NB4 (cell line): ENCODE measurements at regions not wholly inside any gene's neighbourhood (a gene's known extent, or its start where the extent isn't known, plus 50 kb on each side); places are given as distances from the start of the nearest gene placed in this dataset.

Experiments used
- DNase-seq: peaks from one replicate; pipeline ENCODE4 v3.0.0; 2010; ENCODE audit warnings: low read depth
- H3K4me3 ChIP-seq: one replicate; pipeline ENCODE4 v1.5.1; 2011; ENCODE audit warnings: mild to moderate bottlenecking, low read depth, low read length, moderate library complexity
- MYC ChIP-seq: IDR thresholded peaks from 2 replicates; pipeline ENCODE4 v1.6.1; 2011; ENCODE audit warnings: low read depth, low read length
- POLR2A ChIP-seq: IDR thresholded peaks from 2 replicates; pipeline ENCODE4 v1.6.1; 2011; ENCODE audit warnings: mild to moderate bottlenecking; ENCODE audit not compliant: insufficient read length; ENCODE audit errors: extremely low read depth
- TF ChIP-seq, protein P1 (sequence below): IDR thresholded peaks from one replicate; pipeline ENCODE4 v1.5.1; 2012; ENCODE audit warnings: low read depth, low read length
- TF ChIP-seq, protein P2 (sequence below): IDR thresholded peaks from 2 replicates; pipeline ENCODE4 v1.6.1; 2011; ENCODE audit warnings: low read depth, low read length

DNA sequence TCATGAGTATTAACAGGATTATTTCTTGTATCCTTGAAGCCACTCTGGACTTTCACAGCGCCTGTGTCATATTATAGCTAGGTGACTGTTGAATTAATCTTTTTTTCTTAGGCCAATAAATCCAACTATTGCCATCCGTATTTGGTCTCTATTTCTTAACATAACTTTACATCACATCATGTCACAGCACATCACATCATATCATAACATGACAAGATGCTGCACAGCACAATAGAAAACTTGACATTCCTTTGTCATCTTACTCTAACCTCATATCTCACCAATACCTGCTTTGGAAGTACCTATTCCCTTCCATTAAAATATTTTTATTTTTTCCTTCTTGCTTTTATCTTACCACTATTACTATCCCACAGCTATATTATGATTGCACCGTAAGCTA is 1480.8 kb downstream of the TECRL start:
- TF ChIP-seq, protein P1, sequence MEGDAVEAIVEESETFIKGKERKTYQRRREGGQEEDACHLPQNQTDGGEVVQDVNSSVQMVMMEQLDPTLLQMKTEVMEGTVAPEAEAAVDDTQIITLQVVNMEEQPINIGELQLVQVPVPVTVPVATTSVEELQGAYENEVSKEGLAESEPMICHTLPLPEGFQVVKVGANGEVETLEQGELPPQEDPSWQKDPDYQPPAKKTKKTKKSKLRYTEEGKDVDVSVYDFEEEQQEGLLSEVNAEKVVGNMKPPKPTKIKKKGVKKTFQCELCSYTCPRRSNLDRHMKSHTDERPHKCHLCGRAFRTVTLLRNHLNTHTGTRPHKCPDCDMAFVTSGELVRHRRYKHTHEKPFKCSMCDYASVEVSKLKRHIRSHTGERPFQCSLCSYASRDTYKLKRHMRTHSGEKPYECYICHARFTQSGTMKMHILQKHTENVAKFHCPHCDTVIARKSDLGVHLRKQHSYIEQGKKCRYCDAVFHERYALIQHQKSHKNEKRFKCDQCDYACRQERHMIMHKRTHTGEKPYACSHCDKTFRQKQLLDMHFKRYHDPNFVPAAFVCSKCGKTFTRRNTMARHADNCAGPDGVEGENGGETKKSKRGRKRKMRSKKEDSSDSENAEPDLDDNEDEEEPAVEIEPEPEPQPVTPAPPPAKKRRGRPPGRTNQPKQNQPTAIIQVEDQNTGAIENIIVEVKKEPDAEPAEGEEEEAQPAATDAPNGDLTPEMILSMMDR, result no peak
- TF ChIP-seq, protein P2, sequence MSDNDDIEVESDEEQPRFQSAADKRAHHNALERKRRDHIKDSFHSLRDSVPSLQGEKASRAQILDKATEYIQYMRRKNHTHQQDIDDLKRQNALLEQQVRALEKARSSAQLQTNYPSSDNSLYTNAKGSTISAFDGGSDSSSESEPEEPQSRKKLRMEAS, result no peak
- no peak for TF ChIP-seq POLR2A
- no peak for TF ChIP-seq MYC
- DNase-seq, result no peak
- no peak overlapping the region for H3K4me3 ChIP-seq

DNA sequence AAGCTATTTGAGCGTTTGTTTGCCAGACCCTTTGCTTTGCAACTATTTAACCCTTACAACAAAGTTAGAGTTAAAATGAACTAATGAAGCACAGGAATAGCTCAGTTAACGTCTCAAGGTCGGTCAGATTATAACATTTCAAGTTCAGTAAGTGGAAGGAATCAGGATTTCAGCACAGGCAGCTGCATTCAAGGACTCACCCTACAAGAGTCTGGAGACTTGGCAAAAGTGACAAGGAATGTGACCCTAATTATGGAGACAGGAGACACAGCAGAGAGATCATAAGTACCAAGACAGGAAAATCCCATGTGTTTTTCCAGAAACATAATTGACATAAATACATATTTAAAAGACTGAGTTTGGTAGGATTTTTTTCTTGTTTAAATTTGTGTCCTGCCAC is 1481.7 kb downstream of the TECRL start:
- H3K4me3 ChIP-seq, result no peak overlapping the region
- no peak for DNase-seq
- TF ChIP-seq POLR2A (no peak), MYC (no peak)
- TF ChIP-seq, protein P2, result no peak
- TF ChIP-seq, protein P1, result no peak

DNA sequence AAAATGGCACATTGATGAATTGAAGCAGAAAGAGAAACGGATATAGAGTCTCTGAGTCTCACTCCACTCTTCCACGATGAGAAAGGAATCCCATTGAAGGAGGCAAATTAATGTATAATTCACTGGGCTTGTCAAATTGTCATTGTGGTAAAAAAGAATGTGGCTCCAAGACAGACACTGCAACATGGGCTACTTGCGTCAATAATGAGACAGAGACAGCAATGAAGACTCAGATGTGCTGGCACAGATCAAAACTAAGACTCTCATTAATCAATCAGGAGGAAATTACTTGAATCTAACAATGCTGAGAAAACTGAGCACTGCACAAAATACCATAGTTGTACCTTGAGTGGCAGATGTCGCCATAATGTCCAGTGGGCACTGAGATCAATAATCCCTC is 1485.5 kb downstream of the TECRL start:
- no peak for TF ChIP-seq POLR2A
- TF ChIP-seq, protein P2, result no peak
- TF ChIP-seq, protein P1, result no peak
- TF ChIP-seq MYC, result no peak
- DNase-seq, result no peak
- no peak overlapping the region for H3K4me3 ChIP-seq

DNA sequence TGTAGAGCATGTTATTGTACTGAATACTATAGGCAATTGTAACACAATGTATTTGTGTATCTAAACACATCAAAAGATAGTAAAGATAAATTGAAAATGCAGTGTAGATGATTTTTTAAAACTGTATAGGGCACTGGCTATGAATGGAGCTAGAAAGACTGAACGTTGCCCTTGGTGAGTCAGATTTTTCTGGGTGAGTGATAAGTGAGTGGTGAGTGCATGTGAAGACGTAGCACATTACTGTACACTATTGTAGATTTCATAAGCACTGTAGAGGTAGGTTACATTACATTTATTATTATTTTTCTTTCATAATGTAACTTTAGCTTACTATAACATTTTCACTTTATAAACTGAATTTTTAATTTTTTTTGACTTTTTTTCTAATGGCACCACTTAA is 1491.6 kb downstream of the TECRL start:
- H3K4me3 ChIP-seq, result no peak overlapping the region
- no peak for DNase-seq
- TF ChIP-seq MYC (no peak), POLR2A (no peak)
- TF ChIP-seq, protein P1, result no peak
- TF ChIP-seq, protein P2, result no peak

DNA sequence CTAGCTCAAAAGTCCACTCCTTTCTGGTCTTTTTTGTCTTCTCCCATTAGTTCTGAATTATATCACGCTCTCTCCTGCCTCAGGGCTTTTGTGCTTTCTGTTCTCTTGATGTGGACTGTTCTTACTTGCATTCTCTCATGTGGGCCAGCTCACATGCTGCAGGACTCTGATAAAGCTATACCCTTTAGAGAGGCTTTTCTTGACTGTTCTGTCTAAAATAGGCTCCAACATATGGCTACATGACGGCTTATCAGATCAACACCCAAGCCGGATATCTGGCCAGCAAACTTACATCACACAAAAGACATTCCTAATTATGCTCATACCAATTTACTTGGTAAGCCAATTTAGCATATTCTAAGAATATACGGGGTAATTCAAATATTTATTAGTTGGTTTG is 1494.5 kb downstream of the TECRL start:
- no peak for DNase-seq
- H3K4me3 ChIP-seq, result no peak overlapping the region
- TF ChIP-seq MYC (no peak), POLR2A (no peak)
- TF ChIP-seq, protein P2, result no peak
- TF ChIP-seq, protein P1, result no peak

DNA sequence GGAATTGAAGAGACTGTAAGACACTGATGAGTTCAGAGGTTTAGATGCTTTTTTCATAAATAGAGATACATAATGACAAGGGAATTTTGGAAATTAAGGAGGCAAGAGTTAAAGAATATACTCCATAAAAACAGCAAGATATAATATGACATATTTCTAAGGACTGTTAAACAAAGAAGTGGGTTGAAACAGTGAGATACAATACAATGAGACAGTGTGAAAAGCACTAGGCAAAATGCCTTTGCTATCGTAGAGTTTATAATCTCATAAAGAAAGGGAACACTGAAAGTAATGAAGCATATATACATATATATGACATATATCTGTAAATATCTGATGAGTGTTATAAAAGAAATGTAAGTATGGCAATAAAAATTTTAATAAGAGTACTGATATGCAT is 1496.2 kb downstream of the TECRL start:
- TF ChIP-seq MYC (no peak), POLR2A (no peak)
- TF ChIP-seq, protein P1, result no peak
- TF ChIP-seq, protein P2, result no peak
- DNase-seq, result no peak
- no peak overlapping the region for H3K4me3 ChIP-seq
